OCI-LY7 (cell line): ENCODE measurements at regions not wholly inside any gene's neighbourhood (a gene's known extent, or its start where the extent isn't known, plus 50 kb on each side); places are given as distances from the start of the nearest gene placed in this dataset.

Experiments used
- EZH2phosphoT487 ChIP-seq: fragments of 200-600 bp; sonication (generic); IDR thresholded peaks from 2 replicates; pipeline ENCODE4 v1.6.1; 2018; ENCODE audit warnings: low read depth, borderline replicate concordance, mild to moderate bottlenecking, mixed run types, antibody characterized with exemption, low read length, moderate library complexity, mixed read lengths
- TF ChIP-seq, protein P1 (sequence below): fragments of 200-600 bp; sonication (generic); conservative IDR thresholded peaks from 2 replicates; pipeline ENCODE4 v1.5.1; 2014; ENCODE audit warnings: mild to moderate bottlenecking, antibody characterized with exemption, low read length, moderate library complexity, mixed read lengths

DNA sequence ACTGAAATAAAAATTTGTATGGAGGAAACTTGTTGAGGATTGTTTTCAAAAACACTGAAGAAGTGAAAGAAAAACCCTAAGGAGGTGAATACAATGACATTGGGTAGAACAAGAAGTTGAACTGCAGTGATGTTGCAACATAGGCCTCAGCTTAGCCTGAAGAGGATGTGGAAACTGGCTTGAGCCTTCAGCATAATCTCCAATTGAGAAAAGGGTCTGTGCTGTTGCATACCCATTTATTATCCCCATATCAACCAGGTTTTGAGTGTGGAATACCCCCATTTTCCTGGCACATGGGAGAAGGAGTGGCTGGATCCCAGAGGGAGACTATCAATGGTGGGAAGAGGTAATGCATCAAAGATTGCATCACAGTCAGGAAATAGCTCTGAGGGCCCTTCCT is 695.0 kb upstream of the HS3ST1 start:
- TF ChIP-seq, protein P1, sequence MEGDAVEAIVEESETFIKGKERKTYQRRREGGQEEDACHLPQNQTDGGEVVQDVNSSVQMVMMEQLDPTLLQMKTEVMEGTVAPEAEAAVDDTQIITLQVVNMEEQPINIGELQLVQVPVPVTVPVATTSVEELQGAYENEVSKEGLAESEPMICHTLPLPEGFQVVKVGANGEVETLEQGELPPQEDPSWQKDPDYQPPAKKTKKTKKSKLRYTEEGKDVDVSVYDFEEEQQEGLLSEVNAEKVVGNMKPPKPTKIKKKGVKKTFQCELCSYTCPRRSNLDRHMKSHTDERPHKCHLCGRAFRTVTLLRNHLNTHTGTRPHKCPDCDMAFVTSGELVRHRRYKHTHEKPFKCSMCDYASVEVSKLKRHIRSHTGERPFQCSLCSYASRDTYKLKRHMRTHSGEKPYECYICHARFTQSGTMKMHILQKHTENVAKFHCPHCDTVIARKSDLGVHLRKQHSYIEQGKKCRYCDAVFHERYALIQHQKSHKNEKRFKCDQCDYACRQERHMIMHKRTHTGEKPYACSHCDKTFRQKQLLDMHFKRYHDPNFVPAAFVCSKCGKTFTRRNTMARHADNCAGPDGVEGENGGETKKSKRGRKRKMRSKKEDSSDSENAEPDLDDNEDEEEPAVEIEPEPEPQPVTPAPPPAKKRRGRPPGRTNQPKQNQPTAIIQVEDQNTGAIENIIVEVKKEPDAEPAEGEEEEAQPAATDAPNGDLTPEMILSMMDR, result no peak
- TF ChIP-seq EZH2phosphoT487, result no peak
